GM19463 (cell line): ENCODE measurements at regions not wholly inside any gene's neighbourhood (a gene's known extent, or its start where the extent isn't known, plus 50 kb on each side); places are given as distances from the start of the nearest gene placed in this dataset.

Source experiments
- ATAC-seq: cut with Tn5 transposase; IDR thresholded peaks from one replicate; pipeline ENCODE4 v1.9.1; 2021; ENCODE audit warnings: mild to moderate bottlenecking, moderate library complexity; ENCODE audit not compliant: unreplicated experiment

- ATAC-seq, result no peak
Measured at GRCh38 chr4:182140547-182140946, 102.7 kb upstream of the TENM3 start.

- no peak for ATAC-seq
Measured at GRCh38 chr4:182141061-182141460, 102.1 kb upstream of the TENM3 start.

DNA sequence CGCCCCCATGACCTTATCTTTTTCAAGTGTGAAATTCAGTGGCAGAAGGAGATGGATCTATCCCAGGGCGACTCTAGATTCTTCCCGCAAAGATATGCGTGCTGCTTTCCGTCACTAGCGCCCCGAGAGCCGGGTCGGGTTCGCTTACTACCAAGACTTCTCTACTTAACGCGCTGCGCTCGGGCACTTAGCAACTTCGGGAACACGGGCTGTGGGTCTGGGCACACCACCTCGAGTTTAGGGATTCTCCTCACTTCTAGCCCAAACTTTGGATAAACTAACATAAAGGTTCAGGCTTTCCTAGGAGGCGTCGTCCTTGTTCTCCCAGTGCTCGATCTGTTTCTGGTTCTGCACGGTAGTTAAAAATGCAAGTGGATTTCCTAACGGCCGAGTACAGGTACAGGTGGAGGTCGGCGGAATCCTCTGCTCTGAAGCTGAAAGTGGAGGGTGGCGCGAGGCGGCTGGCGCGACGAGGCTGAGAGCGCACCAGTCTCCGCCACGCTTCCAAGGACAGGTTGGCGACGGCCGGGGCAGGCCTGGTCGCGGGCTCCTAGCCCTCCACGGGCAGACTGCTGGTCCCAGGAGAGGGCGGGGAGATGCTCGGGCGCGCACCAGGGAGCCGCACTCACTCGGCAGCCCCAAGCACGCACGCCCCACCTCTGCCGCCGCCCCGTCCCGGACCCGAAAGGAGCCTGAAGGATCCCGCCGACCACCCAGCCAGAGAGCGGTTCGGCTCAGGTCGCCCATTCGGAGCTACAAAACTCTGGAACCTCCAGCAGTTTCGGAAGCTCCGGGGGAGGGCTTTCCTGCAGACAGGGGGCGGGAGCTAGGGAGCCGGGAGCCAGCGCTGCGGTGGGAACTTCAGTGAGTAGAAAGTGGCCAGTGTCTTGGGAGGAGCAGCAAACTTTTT is 100.8 kb upstream of the TENM3 start:
- ATAC-seq, result no peak

- ATAC-seq, result no peak
Measured at GRCh38 chr4:182143086-182143821, 99.9 kb upstream of the TENM3 start.

- peak; percentile 25 for ATAC-seq
Measured at GRCh38 chr4:182143822-182144625, 99.2 kb upstream of the TENM3 start.

GRCh38 chr4:182144626-182145333 is 98.4 kb upstream of the TENM3 start:
- ATAC-seq, result peak; percentile 34

DNA sequence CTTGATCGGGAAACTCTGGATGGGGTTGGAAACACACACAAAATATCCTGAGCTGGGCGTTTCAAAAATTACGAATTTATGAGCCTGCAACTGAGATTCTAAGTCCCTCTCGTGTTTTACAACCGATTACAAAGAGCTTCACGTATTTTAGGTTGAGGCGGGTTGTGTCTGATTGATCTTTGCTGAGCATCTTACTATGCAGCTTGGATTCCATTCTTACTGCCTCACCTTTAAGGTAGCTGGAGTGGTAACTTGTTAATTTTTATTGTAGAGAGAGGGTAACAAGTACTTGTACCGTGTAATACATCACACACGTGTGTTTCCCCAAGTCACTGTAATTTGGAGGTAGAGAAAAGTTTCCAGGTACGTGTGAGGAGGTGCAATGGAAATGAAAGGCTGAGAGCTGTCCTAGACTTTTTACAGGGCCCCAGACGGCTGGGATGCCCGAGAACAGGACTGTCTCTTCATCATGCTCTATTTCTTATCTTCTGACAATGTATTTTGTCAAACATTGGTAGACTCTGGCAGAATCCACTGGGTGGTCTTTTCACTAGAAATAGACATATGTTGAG is 97.8 kb upstream of the TENM3 start:
- no peak for ATAC-seq

GRCh38 chr4:182147391-182147790 is 95.8 kb upstream of the TENM3 start:
- ATAC-seq, result no peak

DNA sequence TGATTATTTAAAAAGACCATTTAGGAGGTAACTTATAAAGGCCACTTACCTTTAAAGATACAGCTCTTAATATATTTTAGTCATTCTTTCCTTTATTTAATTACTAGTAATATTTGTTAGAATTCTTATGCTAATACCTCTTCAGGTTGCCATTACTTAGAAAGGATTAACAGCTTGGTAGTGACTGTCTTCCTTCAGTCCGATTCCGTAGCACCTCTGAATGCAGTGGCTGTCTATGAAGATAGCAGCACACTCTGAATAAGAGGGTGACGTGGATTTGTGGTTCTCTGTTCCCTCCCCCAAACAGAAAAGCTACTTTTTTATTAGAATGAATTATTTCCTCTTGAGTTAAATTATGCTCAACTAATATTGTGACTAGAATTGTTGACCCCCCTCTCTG is 92.6 kb upstream of the TENM3 start:
- no peak for ATAC-seq

DNA sequence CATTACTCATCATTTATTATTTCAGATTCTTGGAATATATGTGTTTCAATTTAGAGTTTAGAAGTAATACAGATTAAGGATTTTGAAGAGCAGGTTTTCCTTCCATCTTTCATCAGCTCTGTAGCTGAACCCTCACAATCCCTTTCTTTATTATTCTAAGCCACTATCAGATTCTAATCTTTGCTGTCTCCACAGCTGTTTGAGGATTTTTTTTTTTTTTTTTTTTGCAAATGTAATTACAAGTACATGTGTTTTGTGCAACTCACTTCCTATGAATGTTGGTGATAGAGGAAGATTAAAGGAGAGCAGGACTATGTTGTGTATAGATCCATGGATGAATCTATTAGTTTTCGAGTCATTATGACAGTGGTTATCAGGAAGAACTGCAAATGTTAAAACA is 87.4 kb upstream of the TENM3 start:
- ATAC-seq, result no peak

GRCh38 chr4:182163180-182163579 is 80.0 kb upstream of the TENM3 start:
- no peak for ATAC-seq

- ATAC-seq, result no peak
Measured at GRCh38 chr4:182169572-182169971, 73.6 kb upstream of the TENM3 start.

DNA sequence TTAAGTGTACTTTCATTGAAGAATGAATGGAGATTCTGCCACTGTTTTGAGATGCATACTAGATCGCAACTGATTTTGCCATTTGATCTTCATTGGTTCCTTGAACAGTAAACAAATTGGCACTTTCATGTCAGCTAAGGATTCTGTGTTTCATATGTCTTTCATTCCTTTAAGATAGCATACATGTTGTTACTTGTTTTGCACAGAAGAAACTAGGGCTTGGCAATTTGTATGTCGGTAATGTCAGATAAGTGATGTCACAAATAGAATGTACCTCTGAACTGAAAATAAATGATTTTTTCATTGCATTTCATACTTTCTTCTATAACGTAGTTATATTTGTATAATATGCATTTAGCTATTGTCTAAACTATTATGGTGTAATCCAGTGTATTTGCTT is 73.2 kb upstream of the TENM3 start:
- ATAC-seq, result no peak

DNA sequence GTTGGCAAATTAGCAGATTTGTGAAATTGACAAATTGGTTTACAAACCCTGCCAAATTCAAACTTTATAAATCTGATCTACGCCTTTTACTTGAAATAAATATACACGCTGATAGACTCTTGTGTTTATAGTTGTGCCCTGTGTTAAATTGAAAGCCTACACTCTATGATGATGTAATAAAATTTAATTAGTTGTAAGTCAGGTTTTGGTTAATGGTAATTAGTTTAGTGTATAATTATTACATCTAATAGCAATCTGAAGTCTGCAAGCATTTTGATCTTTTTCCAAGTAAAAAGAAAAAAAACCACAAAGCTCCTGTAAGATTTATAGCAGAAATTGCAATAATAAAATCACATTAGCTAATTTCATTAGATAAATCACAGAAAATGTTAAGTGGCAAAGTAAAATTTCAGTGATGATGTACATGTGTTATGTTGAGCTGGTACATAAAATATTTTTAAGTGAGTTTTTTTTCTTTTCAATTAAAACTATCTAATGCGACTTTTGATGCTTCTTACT is 72.7 kb upstream of the TENM3 start:
- no peak for ATAC-seq

DNA sequence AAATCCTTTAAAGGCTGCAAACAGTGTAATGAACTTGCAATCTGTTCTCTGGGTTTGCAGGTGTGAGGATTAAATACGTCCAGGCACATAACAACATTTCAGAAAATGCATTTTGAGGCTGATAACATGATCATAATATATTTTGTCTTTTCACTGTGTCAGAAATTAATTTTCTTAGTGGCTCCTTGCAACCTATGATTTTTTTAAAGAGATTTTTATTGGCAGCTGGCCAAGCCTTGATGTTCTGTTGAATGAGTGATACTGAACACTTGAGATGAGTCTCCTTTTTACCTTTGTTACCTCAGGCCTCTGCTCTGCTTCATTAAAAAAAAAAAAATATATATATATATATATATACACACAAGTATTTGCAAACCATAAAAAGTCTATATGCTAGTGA is 68.2 kb upstream of the TENM3 start:
- ATAC-seq, result no peak

DNA sequence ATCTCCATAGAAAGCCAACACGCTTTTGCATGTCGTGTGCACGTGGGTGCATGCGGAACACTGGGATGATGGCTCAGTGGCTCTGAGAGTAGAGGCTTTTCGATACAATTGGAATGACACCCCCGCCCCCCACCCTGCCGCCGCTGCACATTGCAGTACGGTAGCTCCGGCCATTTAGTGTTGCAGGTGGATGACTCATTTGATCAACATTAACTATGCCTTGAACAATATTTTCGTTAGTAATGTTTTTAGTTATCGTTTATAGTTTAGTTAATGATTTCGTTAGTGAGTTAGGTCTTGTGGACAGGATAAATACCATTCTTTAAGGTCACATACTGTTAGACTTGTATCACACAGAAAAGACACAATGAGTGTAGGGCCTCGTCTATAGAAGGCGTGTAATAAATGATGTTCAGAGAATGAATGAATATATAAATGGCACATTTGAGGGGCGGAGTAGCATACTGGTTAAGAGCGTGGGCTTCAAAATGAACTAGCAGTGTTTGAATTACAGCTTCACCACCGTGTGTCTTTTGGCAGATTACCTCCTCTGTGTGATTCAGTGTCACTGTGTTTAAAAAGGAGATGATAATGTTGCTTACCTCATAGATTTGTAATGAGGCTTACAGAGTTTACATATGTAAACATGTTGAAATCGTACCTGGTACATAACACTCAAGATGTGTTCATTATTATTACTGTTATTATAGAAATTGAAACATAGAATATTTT is 67.2 kb upstream of the TENM3 start:
- no peak for ATAC-seq

DNA sequence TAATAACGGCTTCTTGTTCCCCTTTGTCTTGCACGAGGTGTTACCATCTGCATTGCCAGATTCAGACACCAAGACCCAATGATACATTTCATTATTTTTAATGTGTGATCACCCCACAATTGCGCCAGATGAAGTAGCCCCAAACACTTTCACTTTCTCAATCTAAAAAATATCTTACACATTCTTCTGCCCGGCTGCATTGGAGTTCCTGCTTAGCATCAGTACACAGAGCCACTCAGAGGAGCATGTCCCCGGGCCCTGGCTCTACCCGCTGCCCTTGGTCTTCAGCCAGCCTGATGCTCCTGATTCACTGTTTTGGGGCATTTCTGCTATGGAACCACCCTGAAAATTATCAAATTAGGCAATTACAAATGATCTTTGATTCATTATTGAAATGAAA is 66.0 kb upstream of the TENM3 start:
- no peak for ATAC-seq

GRCh38 chr4:182179105-182179504 is 64.1 kb upstream of the TENM3 start:
- no peak for ATAC-seq

DNA sequence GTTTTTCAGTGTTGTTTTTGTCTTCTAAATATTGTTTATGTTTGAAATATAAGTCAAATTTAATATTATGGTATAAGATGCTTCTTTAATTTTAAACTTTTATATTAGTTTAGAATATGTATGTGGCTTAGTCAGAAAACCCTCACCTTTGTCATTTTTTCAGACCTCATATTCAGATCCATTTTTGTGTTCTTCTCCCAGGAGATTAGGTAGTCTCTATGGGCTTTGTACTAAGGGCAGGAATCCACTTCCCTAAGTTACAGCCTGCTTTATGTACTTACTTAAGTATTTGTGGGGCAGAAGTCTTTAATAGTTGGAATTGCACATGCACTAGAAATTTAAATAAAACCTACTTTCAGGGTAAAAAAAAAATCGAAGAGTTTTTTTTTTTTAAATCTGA is 63.5 kb upstream of the TENM3 start:
- ATAC-seq, result no peak

DNA sequence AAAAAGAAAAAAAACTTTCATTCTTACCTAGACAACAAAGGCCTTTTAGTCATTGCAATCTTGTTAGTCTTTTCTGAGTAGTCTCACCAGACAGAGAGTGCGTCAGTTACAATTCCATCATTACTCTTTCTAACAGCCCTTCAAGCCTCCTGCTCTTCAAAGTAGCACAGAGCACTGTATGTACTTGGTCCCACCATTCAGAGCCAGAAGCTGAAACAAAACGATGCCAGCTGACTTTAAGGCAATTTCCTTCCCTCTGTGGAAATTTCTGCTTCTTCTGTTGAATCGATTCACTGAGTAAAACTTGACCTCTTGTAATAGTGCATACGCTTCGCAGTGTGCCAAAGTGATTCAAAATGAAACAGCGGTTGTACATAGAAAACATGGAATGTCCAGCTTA is 57.7 kb upstream of the TENM3 start:
- no peak for ATAC-seq
